B cell (primary cell): ENCODE measurements at regions not wholly inside any gene's neighbourhood (a gene's known extent, or its start where the extent isn't known, plus 50 kb on each side); places are given as distances from the start of the nearest gene placed in this dataset.

Source experiments
- ATAC-seq: fragments of 200-7000 bp; cut with Tn5 transposase; one replicate; pipeline ENCODE4 v1.10.0; 2021; ENCODE audit warnings: low read depth, mild to moderate bottlenecking, moderate number of reproducible peaks, moderate library complexity
- CTCF ChIA-PET: fragments of 350-600 bp; sonication (Branson Sonifier 250); formaldehyde crosslinking; loops from one replicate; lab custom pipeline; 2021; ENCODE audit warnings: antibody characterized with exemption, inconsistent platforms; lab: Charles Lee
- POLR2A ChIA-PET: fragments of 350-600 bp; sonication (Branson Sonifier 250); formaldehyde crosslinking; loops from one replicate; lab custom pipeline; 2021; ENCODE audit warnings: antibody characterized with exemption; lab: Charles Lee
- DNase-seq: peaks from one replicate; pipeline ENCODE4 v3.0.0; 2013
- H2AFZ ChIP-seq: 2 replicates; pipeline ENCODE4 v1.6.1; 2012; ENCODE audit warnings: mild to moderate bottlenecking, low read depth, low read length; ENCODE audit not compliant: insufficient read depth, poor library complexity, severe bottlenecking
- H3K27ac ChIP-seq, 2 donors: 1 replicate in 1 of 2; 2 replicates in 1 of 2; pipeline ENCODE4 v1.5.1; 2012 to 2013; ENCODE audit warnings: low read length in 2 of 2, mild to moderate bottlenecking in 2 of 2, moderate library complexity in 1 of 2
- H3K27me3 ChIP-seq, 4 experiments: fragments of 200-600 bp in 1 of 4; sonication (generic) in 1 of 4; replicated peaks in 1 of 4; 1 replicate in 2 of 4; 2 replicates in 2 of 4; pipeline versions ENCODE4 v1.6.1 to v1.7.0; 2013 to 2016; ENCODE audit warnings: low read length in 3 of 4, mild to moderate bottlenecking in 2 of 4, mixed read lengths in 1 of 4, moderate library complexity in 1 of 4; ENCODE audit not compliant: insufficient read depth in 4 of 4, control insufficient read depth in 3 of 4; ENCODE audit errors: control extremely low read depth in 1 of 4
- H3K36me3 ChIP-seq, 2 experiments: replicated peaks in 1 of 2; 1 replicate in 1 of 2; 2 replicates in 1 of 2; pipeline versions ENCODE4 v1.6.1 to v1.7.1; 2013; ENCODE audit warnings: low read length in 1 of 2; ENCODE audit not compliant: insufficient read depth in 2 of 2, control insufficient read depth in 1 of 2; ENCODE audit errors: control extremely low read depth in 1 of 2, extremely low read depth in 1 of 2
- H3K4me1 ChIP-seq, 2 donors: fragments of 200-600 bp in 1 of 2; sonication (generic) in 1 of 2; 1 replicate in 1 of 2; 2 replicates in 1 of 2; pipeline versions ENCODE4 v1.5.1 to v1.6.1; 2013 to 2017; ENCODE audit warnings: low read length in 2 of 2; ENCODE audit not compliant: control insufficient read depth in 2 of 2, insufficient read depth in 2 of 2
- H3K4me2 ChIP-seq: replicated peaks from 2 replicates; pipeline ENCODE3; 2012; ENCODE audit warnings: mild to moderate bottlenecking, low read depth, low read length; ENCODE audit not compliant: poor library complexity, severe bottlenecking
- H3K4me3 ChIP-seq, 5 experiments: fragments of 200-600 bp in 1 of 5; sonication (generic) in 1 of 5; 1 replicate in 3 of 5; 2 replicates in 2 of 5; pipeline versions ENCODE4 v1.5.1 to v1.7.0; 2011 to 2016; ENCODE audit warnings: low read length in 4 of 5, mild to moderate bottlenecking in 4 of 5, low read depth in 2 of 5, control low read depth in 1 of 5, moderate library complexity in 1 of 5; ENCODE audit not compliant: insufficient read depth in 1 of 5; ENCODE audit errors: control extremely low read depth in 1 of 5, extremely low read depth in 1 of 5
- H3K79me2 ChIP-seq: fragments of 200-600 bp; sonication (generic); one replicate; pipeline ENCODE4 v1.6.0; 2016; ENCODE audit warnings: low read length; ENCODE audit not compliant: control insufficient read depth, insufficient read depth
- H3K9ac ChIP-seq: fragments of 200-600 bp; sonication (generic); 2 replicates; pipeline ENCODE4 v1.6.1; 2017; ENCODE audit warnings: mild to moderate bottlenecking, low read length, moderate library complexity
- H3K9me3 ChIP-seq, 3 donors: one replicate each; pipeline versions ENCODE4 v1.6.1 to v1.7.1; 2013; ENCODE audit warnings: low read length in 2 of 3; ENCODE audit not compliant: control insufficient read depth in 2 of 3, insufficient read depth in 1 of 3; ENCODE audit errors: control extremely low read depth in 1 of 3
- H4K20me1 ChIP-seq: 2 replicates; pipeline ENCODE4 v1.6.0; 2012; ENCODE audit warnings: mild to moderate bottlenecking, low read length; ENCODE audit not compliant: insufficient read depth, control insufficient read depth, poor library complexity, severe bottlenecking
- H3K27ac Mint-ChIP-seq: one replicate; pipeline ENCODE4 v1.8.0; 2021; ENCODE audit warnings: mixed read lengths
- H3K27me3 Mint-ChIP-seq: one replicate; pipeline ENCODE4 v1.8.0; 2021; ENCODE audit warnings: mixed read lengths
- H3K4me1 Mint-ChIP-seq: one replicate; pipeline ENCODE4 v1.8.0; 2021; ENCODE audit warnings: mixed read lengths
- H3K4me3 Mint-ChIP-seq: one replicate; pipeline ENCODE4 v1.8.0; 2021; ENCODE audit warnings: mixed read lengths
- H3K9me3 Mint-ChIP-seq: one replicate; pipeline ENCODE4 v1.8.0; 2022; ENCODE audit warnings: mixed read lengths; ENCODE audit not compliant: insufficient read depth
- EZH2 ChIP-seq: IDR thresholded peaks from 2 replicates; pipeline ENCODE4 v1.6.1; 2012; ENCODE audit warnings: borderline replicate concordance, low read depth, mild to moderate bottlenecking, moderate library complexity, low read length; ENCODE audit not compliant: insufficient read depth, poor library complexity, severe bottlenecking
- WGBS: methylation state at CpG from one replicate; pipeline ENCODE4 v1.1.5; 2013; ENCODE audit warnings: missing lambda C conversion rate; ENCODE audit not compliant: insufficient coverage; 5-methylcytosine and 5-hydroxymethylcytosine counted together
- intact Hi-C: fragments of 100-400 bp; cut with micrococcal nuclease; formaldehyde crosslinking; loops from one replicate; pipeline ENCODE4 v1.10.0; 2022
- TF ChIP-seq, protein P1 (sequence below): fragments of 200-600 bp; IDR thresholded peaks from one replicate; pipeline ENCODE4 v1.8.0; 2022; ENCODE audit warnings: antibody characterized with exemption, mild to moderate bottlenecking

DNA sequence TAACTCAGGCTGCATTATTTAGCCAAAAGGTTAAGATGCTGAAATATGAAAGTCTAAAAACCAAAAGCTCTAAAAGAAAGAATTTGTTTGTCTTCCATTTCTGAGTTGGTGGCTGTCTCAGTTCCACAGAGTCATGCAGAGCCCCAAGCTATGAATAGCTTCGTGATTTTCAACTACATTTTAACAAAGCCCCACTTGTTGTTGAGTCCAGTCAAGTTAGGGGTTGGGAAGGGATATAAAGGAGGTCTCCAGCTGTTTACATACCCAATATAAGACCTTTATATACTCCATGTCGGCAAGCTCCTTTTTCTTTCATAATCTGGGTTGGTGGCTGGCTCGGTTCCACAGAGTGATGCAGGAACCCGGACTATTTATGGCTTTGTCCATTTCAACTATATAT lies 924.6 kb upstream of the PRKX start:
- Histone ChIP-seq H3K27me3 (no peaks in the 10 kb centered on the region), H4K20me1 (no peaks in the 10 kb centered on the region), H2AFZ (no peak overlapping the region), H3K9me3 (no peaks in the 10 kb centered on the region), H3K4me3 (no peak overlapping the region), H3K4me2 (no peak overlapping the region), H3K79me2 (no peaks in the 10 kb centered on the region), H3K27ac (no peak overlapping the region), H3K36me3 (no peaks in the 10 kb centered on the region), H3K4me1 (no peaks in the 10 kb centered on the region), H3K9ac (no peak overlapping the region)
- no peak for TF ChIP-seq EZH2
- TF ChIP-seq, protein P1, sequence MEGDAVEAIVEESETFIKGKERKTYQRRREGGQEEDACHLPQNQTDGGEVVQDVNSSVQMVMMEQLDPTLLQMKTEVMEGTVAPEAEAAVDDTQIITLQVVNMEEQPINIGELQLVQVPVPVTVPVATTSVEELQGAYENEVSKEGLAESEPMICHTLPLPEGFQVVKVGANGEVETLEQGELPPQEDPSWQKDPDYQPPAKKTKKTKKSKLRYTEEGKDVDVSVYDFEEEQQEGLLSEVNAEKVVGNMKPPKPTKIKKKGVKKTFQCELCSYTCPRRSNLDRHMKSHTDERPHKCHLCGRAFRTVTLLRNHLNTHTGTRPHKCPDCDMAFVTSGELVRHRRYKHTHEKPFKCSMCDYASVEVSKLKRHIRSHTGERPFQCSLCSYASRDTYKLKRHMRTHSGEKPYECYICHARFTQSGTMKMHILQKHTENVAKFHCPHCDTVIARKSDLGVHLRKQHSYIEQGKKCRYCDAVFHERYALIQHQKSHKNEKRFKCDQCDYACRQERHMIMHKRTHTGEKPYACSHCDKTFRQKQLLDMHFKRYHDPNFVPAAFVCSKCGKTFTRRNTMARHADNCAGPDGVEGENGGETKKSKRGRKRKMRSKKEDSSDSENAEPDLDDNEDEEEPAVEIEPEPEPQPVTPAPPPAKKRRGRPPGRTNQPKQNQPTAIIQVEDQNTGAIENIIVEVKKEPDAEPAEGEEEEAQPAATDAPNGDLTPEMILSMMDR, result no peak
- ChIA-PET POLR2A (no interaction called here), CTCF (no interaction called here)
- ATAC-seq, result no peak
- no CpG with 5 or more reads among the region's 4 CpGs for WGBS
- intact Hi-C loops, result no loop called here
- H3K4me1 Mint-ChIP-seq, result no peaks in the 10 kb centered on the region
- no peak overlapping the region for H3K27ac Mint-ChIP-seq
- no peak for DNase-seq
- H3K27me3 Mint-ChIP-seq, result no peaks in the 10 kb centered on the region
- H3K9me3 Mint-ChIP-seq, result no peaks in the 10 kb centered on the region
- no peak overlapping the region for H3K4me3 Mint-ChIP-seq

DNA sequence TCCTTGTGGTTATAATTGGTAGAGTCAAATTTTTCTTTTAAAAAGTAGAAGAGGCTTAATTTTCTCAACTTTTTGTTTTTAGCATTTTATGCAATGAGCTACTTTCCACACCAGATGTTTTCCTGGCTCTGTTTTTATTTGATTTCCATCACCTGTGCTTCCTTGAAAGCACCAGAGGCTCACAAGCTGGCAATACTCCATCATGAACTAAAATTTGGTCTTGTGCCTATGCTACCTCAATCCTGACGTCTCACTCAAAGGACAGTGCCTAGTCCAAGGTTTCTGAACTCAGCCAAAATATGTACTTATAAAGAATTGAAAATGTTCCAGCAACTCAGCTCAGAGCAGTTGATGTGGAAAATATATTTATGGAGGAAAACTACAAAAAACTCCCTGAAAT lies 914.0 kb upstream of the PRKX start:
- CTCF ChIA-PET, result no interaction called here
- no peaks in the 10 kb centered on the region for H3K27me3 Mint-ChIP-seq

More for the DNA sequence above, 914.0 kb upstream of the PRKX start:
- no peaks in the 10 kb centered on the region for H3K9me3 ChIP-seq
- intact Hi-C loops, result no loop called here
- no peak overlapping the region for H3K9ac ChIP-seq
- Mint-ChIP-seq H3K4me1 (no peaks in the 10 kb centered on the region), H3K27ac (no peak overlapping the region), H3K9me3 (no peaks in the 10 kb centered on the region), H3K4me3 (no peak overlapping the region)
- no peak overlapping the region for H3K27ac ChIP-seq
- no peak overlapping the region for H3K4me2 ChIP-seq
- no peaks in the 10 kb centered on the region for H4K20me1 ChIP-seq
- H2AFZ ChIP-seq, result no peak overlapping the region
- no peaks in the 10 kb centered on the region for H3K79me2 ChIP-seq
- no peak overlapping the region for H3K4me3 ChIP-seq
- WGBS, result no CpG with 5 or more reads among the region's 1 CpG
- TF ChIP-seq, protein P1, result no peak
- TF ChIP-seq EZH2, result no peak
- no peaks in the 10 kb centered on the region for H3K4me1 ChIP-seq
- ATAC-seq (no peak), DNase-seq (no peak)
- POLR2A ChIA-PET, result no interaction called here
- no peaks in the 10 kb centered on the region for H3K27me3 ChIP-seq
- H3K36me3 ChIP-seq, result no peaks in the 10 kb centered on the region
